ENCODE measurements at regions not wholly inside any gene's neighbourhood (a gene's known extent, or its start where the extent isn't known, plus 50 kb on each side); places are given as distances from the start of the nearest gene placed in this dataset.
"Not testable (repeated sequence)": the region's sequence is repeated elsewhere in the genome, so short reads cannot be mapped to it uniquely, and the experiment has no call there.

DNA sequence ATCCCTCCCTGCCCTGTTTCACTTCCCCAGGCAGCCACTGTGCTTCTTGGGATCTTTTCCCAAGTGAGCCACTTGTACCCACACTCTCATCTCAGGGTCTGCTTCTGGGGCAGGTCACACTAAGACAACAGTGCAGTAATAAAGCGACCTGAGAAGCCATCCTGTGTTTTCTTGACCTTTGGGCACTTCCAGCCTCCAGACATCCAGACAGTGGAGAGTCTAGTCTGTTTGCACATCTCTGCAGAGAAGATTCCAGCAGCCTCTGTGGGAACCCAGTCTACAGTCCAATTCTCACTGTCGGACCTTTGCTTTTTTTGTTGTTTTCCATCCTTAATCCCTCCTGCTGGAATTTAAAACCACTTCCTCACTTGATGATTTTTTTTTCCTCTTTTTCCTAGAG is 50.3 kb upstream of the ATP6AP2 start:
- DNase-seq, result no peak

DNA sequence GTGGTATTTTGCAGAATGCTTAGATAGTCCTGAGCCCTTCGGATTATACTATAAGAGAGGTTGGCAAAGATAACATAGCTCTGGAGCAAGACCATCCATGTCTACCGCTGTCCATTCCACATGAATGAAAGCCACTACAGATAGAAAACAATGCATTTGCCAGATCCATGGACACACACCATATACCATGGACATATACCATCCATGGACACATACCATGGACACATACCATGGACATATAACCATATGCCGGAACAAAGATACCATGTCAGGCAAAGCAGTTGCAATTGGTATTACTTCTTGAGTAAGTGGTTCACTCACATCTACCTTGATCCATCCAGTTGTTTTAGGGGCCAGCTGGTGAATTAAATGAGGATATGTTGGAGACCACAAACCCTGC is 53.2 kb upstream of the ATP6AP2 start:
- DNase-seq, result no peak

DNA sequence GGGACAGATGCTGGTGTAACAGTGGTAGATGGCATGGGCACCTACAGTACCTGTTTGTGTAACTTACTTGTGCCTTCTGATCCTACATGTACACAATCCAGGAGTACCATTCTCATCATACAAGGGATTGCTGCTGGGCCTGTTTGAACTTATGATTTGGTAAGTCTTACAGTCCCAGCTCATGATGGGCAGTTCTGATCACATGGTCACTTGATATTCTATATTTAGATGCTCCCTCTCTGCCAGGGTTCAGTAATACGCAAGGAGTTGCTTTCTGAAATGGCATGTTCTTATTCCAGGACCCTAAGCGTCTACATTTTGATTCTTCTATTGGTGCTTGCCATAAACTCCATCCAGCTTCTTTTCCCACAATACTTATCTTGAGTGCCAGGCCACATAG is 54.4 kb upstream of the ATP6AP2 start:
- no peak for DNase-seq

DNA sequence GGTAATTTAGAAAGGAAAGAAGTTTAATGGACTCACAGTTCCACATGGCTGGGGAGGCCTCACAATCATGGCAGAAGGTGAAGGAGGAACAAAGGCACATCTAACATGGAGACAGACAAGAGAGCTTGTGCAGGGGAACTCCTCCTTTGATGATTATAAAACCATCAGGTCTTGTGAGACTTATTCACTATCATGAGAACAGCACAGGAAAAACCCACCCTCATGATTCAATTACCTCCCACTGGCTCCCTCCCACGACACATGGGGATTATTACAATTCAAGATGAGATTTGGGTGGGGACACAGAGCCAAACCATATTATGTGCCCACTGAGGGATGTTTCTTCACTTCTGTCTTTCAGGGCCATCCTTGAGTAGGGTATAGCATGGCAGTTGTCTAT is 54.9 kb upstream of the ATP6AP2 start:
- DNase-seq, result not testable (repeated sequence)

GRCh38 chrX:40524423-40524822 is 56.3 kb upstream of the ATP6AP2 start:
- DNase-seq, result no peak

- no peak for DNase-seq
These were observed 56.9 kb upstream of the ATP6AP2 start for GRCh38 chrX:40523852-40524251.

DNA sequence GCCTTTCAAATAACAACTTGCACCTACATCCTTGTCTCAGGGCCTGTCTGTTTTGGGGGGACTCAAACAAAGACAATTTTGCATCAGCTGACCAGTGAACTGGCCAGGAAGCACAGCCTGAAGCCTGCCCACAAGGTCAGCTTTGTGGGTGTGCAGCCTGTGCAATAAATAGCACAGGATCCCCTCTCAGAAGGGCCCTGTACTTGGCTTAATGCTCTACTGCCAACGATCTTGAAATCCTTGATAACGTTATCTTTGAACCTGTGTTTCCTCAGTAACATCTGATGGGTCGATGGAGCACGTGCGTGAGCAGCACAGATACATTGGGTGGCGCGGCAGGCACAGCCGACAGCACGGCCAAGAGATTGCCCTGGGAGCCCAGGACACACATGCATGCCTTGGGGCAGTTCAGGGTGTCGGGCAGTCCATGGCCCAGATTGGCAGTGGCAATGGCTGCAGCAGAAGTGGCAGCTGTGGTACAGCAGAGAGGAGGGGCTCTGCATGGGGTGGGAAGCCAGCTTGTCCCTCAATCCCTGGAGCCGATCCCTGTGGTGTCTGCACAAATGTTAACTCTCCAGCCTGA is 58.8 kb upstream of the ATP6AP2 start:
- no peak for DNase-seq

DNA sequence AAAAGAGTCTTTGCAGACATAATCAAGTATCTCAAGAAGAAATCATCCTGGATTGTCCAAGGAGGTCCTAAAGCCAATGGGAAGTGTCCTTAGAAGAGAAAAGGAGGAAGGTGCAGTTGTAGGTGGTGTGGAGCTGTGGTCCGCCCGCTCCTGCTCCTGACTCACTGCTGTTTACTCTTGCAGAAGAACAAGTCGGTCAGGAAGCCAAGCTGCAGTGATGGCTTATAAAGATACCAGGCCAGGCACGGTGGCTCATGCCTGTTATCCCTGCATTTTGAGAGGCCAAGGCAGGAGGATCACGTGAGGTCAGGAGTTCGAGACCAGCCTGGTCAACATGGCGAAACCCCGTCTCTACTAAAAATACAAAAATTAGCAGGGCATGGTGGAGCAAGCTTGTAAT is 66.4 kb upstream of the ATP6AP2 start:
- no peak for DNase-seq

DNA sequence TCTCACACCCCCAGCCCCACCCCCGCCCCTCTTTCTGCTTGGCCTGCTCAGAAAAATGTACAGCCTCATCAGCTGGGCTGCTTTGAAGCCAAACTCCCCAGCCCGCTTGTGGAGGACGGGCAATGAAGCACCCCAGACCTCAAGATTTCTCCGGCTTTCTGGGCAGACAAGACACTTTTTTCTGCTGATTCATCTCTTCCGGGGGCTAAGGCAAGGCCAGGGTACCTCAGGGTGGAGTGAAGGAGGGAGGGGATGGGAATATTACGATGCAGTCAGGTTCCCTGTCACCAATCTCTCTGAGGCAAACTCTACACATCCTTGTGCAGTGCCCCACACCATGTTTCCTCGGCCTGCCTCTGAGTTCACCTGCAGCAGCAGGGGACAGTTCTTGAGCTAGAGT is 66.9 kb upstream of the ATP6AP2 start:
- no peak for DNase-seq

- DNase-seq, result no peak
These were observed 67.8 kb upstream of the ATP6AP2 start for GRCh38 chrX:40513012-40513411.

- no peak for DNase-seq
These were observed 69.5 kb upstream of the ATP6AP2 start for GRCh38 chrX:40511258-40511657.

- DNase-seq, result no peak
These were observed 72.2 kb upstream of the ATP6AP2 start for GRCh38 chrX:40508560-40508959.

DNA sequence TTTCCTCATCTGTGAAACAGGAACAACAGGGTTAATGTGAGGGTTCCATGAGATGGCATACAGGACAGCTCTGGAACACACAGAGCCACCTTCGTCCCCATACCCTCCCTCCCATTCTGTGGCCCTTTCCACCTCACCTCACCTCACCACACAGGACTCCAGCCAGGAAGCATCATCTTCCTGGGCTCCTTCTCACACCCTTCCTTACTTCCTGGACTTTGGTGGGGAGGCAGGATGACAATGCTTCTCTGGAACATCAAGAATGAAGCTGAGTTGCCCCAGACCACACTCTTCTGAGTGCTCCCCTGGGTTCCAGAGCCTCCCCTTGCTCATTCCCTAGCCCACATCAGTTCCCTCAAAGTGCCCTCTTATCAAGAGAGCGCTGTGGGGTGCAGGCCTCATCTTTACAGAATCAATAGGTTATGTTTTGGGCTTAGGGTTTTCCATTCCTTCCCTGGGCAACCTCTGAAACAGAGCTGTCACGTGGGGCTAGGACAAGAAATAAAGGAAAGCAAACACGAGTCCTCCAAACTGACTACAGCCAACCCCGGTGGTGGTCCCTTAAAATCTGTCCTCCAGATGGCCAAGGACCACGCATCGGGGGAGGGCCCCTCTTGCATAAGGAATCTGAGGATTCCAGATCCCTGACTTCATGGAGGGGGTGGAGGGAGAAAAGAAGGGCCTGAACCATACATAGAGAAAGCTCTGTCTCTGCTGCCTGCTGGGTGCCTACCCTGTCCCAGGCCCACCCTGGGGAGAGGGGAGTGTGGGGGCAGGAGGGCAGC is 74.4 kb upstream of the ATP6AP2 start:
- no peak for DNase-seq

GRCh38 chrX:40504801-40505605 is 75.8 kb upstream of the ATP6AP2 start:
- peak; percentile 5 for DNase-seq

- DNase-seq, result no peak
These were observed 77.7 kb upstream of the ATP6AP2 start for GRCh38 chrX:40503094-40503493.

- no peak for DNase-seq
These were observed 78.1 kb upstream of the ATP6AP2 start for GRCh38 chrX:40502688-40503087.

DNA sequence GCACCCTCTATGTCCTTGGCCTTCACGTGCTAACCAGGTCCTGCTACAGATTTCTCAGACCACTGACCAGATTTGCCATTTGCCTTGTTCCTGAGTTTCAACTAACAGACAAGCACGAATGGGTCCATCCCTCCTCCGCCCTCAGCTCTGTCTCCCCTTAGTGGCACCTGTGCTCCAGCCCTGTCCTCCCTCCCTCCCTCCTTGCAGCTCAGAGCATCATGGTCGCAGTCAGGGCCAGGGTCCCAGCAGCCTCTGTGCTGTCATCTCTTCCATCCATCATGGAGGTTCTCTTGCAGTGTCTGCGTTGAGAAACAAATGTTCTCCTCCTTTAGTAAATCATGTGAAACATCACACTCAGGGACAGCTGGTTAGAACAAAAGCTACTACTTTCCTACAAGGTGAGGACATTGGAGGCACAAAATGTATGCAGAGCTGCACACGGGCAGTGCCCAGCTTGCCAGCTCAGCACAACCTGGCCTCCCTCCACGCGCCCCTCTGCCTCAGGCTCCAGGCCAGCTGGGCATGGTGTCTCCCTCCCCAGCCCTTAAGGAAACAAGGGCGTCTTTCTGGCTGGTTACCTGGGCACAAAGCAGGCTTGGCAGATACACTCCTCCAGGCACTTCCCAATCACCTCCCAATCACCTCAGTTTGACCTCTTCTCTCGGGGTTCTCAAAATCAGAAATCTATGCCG is 79.5 kb upstream of the ATP6AP2 start:
- DNase-seq, result no peak

DNA sequence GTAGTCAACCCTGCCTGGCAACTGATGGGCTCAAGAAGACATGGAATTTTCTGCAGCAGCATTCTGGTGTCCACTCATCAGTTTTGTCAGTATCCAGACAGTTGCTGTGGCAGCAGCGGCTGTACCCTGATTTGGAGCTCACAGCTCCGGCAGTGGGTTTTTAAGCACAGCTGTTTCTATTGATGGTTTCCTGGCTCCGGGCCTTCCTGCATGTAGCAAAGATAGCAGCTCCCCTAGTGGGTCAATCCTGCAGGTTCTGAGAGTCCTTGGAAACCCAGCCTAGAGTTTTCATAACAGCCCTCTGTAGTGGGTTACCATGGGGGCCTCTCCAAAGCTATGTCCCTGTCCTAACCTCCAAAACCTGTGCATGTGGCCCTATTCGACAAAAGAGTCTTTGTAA is 84.0 kb upstream of the ATP6AP2 start:
- no peak for DNase-seq

DNA sequence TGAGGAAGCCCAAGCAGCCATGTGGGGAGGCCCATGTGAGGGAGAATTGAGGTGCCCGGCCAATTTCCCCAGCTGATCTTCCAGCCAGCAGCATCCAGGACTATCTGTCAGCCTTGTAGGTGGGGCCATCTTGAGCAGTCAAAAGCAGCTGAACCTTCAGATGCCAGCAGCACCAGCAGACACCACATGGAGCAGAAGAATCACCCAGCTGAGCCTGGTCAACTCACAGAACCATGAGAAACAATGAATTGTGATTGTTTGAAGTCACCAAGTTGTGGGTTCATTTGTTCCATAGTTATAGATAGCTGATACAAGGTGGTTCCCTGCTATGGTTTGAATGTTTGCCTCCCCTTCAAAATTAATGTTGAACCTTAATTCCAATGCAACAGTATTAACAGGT is 85.1 kb upstream of the ATP6AP2 start:
- no peak for DNase-seq

- no peak for DNase-seq
These were observed 86.8 kb upstream of the ATP6AP2 start for GRCh38 chrX:40494005-40494404.

GRCh38 chrX:40488296-40488695 is 92.5 kb upstream of the ATP6AP2 start:
- DNase-seq, result no peak

DNA sequence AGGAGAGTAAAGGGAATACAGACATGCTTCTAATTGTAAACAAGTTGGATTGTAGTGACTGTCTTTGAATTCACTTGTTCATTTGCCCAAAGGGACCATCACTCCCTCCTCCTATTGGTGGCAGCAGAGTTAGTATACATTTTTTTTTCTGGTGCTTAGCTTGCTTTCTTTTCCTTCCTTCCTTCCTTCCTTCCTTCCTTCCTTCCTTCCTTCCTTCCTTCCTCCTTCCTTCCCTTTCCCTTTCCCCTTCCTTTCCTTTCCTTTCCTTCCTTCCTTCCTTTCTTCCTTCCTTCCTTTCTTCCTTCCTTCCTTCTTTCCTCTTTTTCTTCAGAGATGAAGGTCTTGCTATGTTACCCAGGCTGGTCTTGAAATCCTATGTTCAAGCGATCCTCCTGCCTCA is 94.8 kb upstream of the ATP6AP2 start:
- no peak for DNase-seq

GRCh38 chrX:40485102-40485826 is 95.5 kb upstream of the ATP6AP2 start:
- DNase-seq, result no peak

Measured in amniotic stem cell (primary cell).